ENCODE measurements at regions not wholly inside any gene's neighbourhood (a gene's known extent, or its start where the extent isn't known, plus 50 kb on each side); places are given as distances from the start of the nearest gene placed in this dataset.

DNA sequence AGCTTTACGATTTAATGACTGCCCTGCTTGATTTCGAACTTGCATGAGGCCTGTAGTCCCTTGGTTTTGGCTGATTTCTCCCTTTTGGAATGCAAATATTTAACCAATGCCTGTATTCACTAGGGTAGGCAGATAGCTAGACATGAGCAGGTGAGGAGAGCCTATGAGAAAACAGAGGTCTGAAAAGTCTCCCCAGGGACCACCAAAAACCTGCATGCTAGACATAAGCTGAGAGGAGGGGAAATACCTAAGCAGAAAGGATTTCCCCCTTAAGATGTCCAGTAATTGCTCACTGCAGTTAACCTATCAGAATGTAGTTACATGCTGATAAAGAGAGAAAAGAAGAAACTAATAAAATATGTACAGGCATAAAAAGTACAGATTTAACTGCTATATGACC, 667.4 kb upstream of the SEMA6A start:
- no peaks in the 10 kb centered on the region for H3K4me1 Mint-ChIP-seq (ENCODE audit: low read depth)
- H3K9me3 Mint-ChIP-seq: peaks cover 3% of the 10 kb centered on the region
- no peak for ATAC-seq
- H3K36me3 Mint-ChIP-seq (ENCODE audit: low read depth): no peaks in the 10 kb centered on the region
- ChIA-PET CTCF (no interaction called here), POLR2A (no interaction called here)
- no peak overlapping the region for H3K27ac Mint-ChIP-seq
- no peak overlapping the region for H3K4me3 Mint-ChIP-seq
- TF ChIP-seq, protein P1, sequence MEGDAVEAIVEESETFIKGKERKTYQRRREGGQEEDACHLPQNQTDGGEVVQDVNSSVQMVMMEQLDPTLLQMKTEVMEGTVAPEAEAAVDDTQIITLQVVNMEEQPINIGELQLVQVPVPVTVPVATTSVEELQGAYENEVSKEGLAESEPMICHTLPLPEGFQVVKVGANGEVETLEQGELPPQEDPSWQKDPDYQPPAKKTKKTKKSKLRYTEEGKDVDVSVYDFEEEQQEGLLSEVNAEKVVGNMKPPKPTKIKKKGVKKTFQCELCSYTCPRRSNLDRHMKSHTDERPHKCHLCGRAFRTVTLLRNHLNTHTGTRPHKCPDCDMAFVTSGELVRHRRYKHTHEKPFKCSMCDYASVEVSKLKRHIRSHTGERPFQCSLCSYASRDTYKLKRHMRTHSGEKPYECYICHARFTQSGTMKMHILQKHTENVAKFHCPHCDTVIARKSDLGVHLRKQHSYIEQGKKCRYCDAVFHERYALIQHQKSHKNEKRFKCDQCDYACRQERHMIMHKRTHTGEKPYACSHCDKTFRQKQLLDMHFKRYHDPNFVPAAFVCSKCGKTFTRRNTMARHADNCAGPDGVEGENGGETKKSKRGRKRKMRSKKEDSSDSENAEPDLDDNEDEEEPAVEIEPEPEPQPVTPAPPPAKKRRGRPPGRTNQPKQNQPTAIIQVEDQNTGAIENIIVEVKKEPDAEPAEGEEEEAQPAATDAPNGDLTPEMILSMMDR (IDR thresholded peaks at IDR 0.05): no peak
- no peak for DNase-seq
- intact Hi-C loops (cut with micrococcal nuclease): no loop called here
- H3K27me3 Mint-ChIP-seq: no peaks in the 10 kb centered on the region

GRCh38 chr5:117236941-117237340, 662.3 kb upstream of the SEMA6A start:
- DNase-seq: no peak
- TF ChIP-seq, protein P1 (IDR thresholded peaks at IDR 0.05): no peak

DNA sequence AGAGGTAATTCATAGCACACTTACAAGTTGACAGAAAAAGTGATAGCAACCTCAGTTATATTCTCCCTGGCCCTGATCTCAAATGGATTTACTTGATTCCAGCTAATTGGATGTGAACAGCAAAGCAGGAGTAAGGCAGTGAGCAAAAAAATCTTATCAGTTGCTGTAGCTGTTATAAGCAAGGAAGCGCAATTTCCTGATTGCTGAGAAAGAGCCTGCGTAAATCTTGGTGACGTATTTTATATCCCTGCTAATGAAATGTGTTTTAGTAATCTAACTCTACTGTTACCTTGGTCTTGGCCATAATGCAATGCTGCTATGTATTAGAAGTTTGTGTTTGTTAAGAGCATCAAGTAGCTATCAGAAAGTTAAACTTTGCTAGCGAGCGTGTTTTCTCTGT, 661.2 kb upstream of the SEMA6A start:
- intact Hi-C loops (cut with micrococcal nuclease): no loop called here
- CTCF ChIA-PET: no interaction called here

More at GRCh38 chr5:117236941-117237340, 662.3 kb upstream of the SEMA6A start:
- CTCF ChIA-PET: no interaction called here
- Mint-ChIP-seq H3K9me3 (peaks cover 3% of the 10 kb centered on the region), H3K4me3 (no peak overlapping the region), H3K4me1 (ENCODE audit: low read depth) (no peaks in the 10 kb centered on the region), H3K36me3 (ENCODE audit: low read depth) (no peaks in the 10 kb centered on the region), H3K27me3 (no peaks in the 10 kb centered on the region), H3K27ac (no peak overlapping the region)
- ATAC-seq: no peak
- intact Hi-C loops (cut with micrococcal nuclease): no loop called here
- POLR2A ChIA-PET: no interaction called here

DNA sequence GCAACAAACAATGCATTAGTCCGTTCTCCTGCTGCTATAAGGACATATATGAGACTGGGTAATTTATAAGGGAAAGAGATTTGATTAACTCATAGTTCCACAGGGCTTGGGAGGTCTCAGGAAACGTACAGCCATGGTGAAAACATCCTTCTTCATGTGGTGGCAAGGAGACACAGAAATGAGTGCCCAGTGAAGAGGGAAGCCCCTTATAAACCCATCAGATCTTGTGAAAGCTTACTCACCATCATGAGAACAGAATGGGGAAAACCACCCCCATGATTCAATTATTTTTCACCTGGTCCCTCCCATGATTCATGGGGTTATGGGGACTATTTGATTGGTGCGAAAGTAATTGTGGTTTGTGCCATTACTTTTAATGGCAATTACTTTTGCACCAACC, 655.8 kb upstream of the SEMA6A start:
- Mint-ChIP-seq H3K4me1 (ENCODE audit: low read depth) (no peaks in the 10 kb centered on the region), H3K9me3 (no peaks in the 10 kb centered on the region), H3K27me3 (no peaks in the 10 kb centered on the region), H3K4me3 (no peak overlapping the region), H3K27ac (no peak overlapping the region), H3K36me3 (ENCODE audit: low read depth) (no peaks in the 10 kb centered on the region)
- TF ChIP-seq, protein P1 (IDR thresholded peaks at IDR 0.05): no peak
- ATAC-seq (no peak), DNase-seq (no peak)
- intact Hi-C loops (cut with micrococcal nuclease): no loop called here
- ChIA-PET POLR2A (no interaction called here), CTCF (no interaction called here)

More for the DNA sequence above, 661.2 kb upstream of the SEMA6A start:
- Mint-ChIP-seq H3K9me3 (peaks cover 2% of the 10 kb centered on the region), H3K4me1 (ENCODE audit: low read depth) (no peaks in the 10 kb centered on the region), H3K4me3 (no peak overlapping the region), H3K36me3 (ENCODE audit: low read depth) (no peaks in the 10 kb centered on the region), H3K27ac (no peak overlapping the region), H3K27me3 (no peaks in the 10 kb centered on the region)
- ATAC-seq (no peak), DNase-seq (no peak)
- POLR2A ChIA-PET: no interaction called here
- TF ChIP-seq, protein P1 (IDR thresholded peaks at IDR 0.05): no peak

- DNase-seq (no peak), ATAC-seq (no peak)
- TF ChIP-seq, protein P1 (IDR thresholded peaks at IDR 0.05): no peak
- Mint-ChIP-seq H3K36me3 (ENCODE audit: low read depth) (no peaks in the 10 kb centered on the region), H3K27me3 (no peaks in the 10 kb centered on the region), H3K9me3 (peaks cover 4% of the 10 kb centered on the region), H3K4me1 (ENCODE audit: low read depth) (no peaks in the 10 kb centered on the region), H3K4me3 (no peak overlapping the region), H3K27ac (no peak overlapping the region)
- POLR2A ChIA-PET: no interaction called here
- intact Hi-C loops (cut with micrococcal nuclease): no loop called here
- CTCF ChIA-PET: no interaction called here
Observed at GRCh38 chr5:117220730-117221129, 646.1 kb upstream of the SEMA6A start.
